Activated CD4-positive, alpha-beta T cell treated with anti-CD3 and anti-CD28 coated beads, Interleukin-2, amount 10 ng/mL, durations not matched to agents 24 days and 14 days (primary cell): ENCODE measurements at regions not wholly inside any gene's neighbourhood (a gene's known extent, or its start where the extent isn't known, plus 50 kb on each side); places are given as distances from the start of the nearest gene placed in this dataset.

Experiments
- DNase-seq: peaks from one replicate; pipeline ENCODE4 v3.0.0; 2022
- H3K27ac Mint-ChIP-seq: one replicate; pipeline ENCODE4 v1.8.0; 2022; ENCODE audit warnings: mild to moderate bottlenecking, mixed read lengths
- H3K27me3 Mint-ChIP-seq: one replicate; pipeline ENCODE4 v1.8.0; 2022; ENCODE audit warnings: mixed read lengths
- H3K36me3 Mint-ChIP-seq: one replicate; pipeline ENCODE4 v1.8.0; 2022; ENCODE audit warnings: low read depth, mild to moderate bottlenecking, mixed read lengths
- H3K4me1 Mint-ChIP-seq: one replicate; pipeline ENCODE4 v1.8.0; 2021; ENCODE audit warnings: mixed read lengths
- H3K4me3 Mint-ChIP-seq: one replicate; pipeline ENCODE4 v1.8.0; 2022; ENCODE audit warnings: mild to moderate bottlenecking, moderate library complexity, mixed read lengths
- H3K9me3 Mint-ChIP-seq: one replicate; pipeline ENCODE4 v1.8.0; 2021; ENCODE audit warnings: mixed read lengths
- intact Hi-C: fragments of 100-400 bp; cut with micrococcal nuclease; formaldehyde crosslinking; loops from one replicate; pipeline ENCODE4 v1.15.1; 2023

GRCh38 chr2:62447411-62447810, 58.6 kb downstream of the TMEM17 start:
- H3K27me3 Mint-ChIP-seq, result peaks cover 6% of the 10 kb centered on the region
- H3K36me3 Mint-ChIP-seq, result no peaks in the 10 kb centered on the region
- no peak overlapping the region for H3K27ac Mint-ChIP-seq
- no peak overlapping the region for H3K4me3 Mint-ChIP-seq
- intact Hi-C loops, result no loop called here
- DNase-seq, result no peak
- no peaks in the 10 kb centered on the region for H3K9me3 Mint-ChIP-seq
- H3K4me1 Mint-ChIP-seq, result no peaks in the 10 kb centered on the region

GRCh38 chr2:62446491-62446890, 59.5 kb downstream of the TMEM17 start:
- DNase-seq, result no peak
- Mint-ChIP-seq H3K36me3 (no peaks in the 10 kb centered on the region), H3K4me1 (no peaks in the 10 kb centered on the region), H3K27me3 (peaks cover 7% of the 10 kb centered on the region), H3K27ac (no peak overlapping the region), H3K9me3 (no peaks in the 10 kb centered on the region), H3K4me3 (no peak overlapping the region)
- intact Hi-C loops, result no loop called here

GRCh38 chr2:62443886-62444285, 62.1 kb downstream of the TMEM17 start:
- no peak for DNase-seq
- intact Hi-C loops, result no loop called here
- Mint-ChIP-seq H3K4me3 (no peak overlapping the region), H3K36me3 (no peaks in the 10 kb centered on the region), H3K4me1 (no peaks in the 10 kb centered on the region), H3K27ac (no peak overlapping the region), H3K9me3 (no peaks in the 10 kb centered on the region), H3K27me3 (peaks cover 11% of the 10 kb centered on the region)

GRCh38 chr2:62443471-62443870, 62.5 kb downstream of the TMEM17 start:
- no peak for DNase-seq
- Mint-ChIP-seq H3K9me3 (no peaks in the 10 kb centered on the region), H3K27ac (no peak overlapping the region), H3K36me3 (no peaks in the 10 kb centered on the region), H3K4me1 (no peaks in the 10 kb centered on the region), H3K4me3 (no peak overlapping the region), H3K27me3 (peaks cover 11% of the 10 kb centered on the region)
- intact Hi-C loops, result no loop called here

- H3K4me1 Mint-ChIP-seq, result no peaks in the 10 kb centered on the region
- no peak for DNase-seq
- peaks cover 11% of the 10 kb centered on the region for H3K27me3 Mint-ChIP-seq
- no peaks in the 10 kb centered on the region for H3K36me3 Mint-ChIP-seq
- H3K9me3 Mint-ChIP-seq, result no peaks in the 10 kb centered on the region
- H3K27ac Mint-ChIP-seq, result no peak overlapping the region
- H3K4me3 Mint-ChIP-seq, result no peak overlapping the region
- intact Hi-C loops, result no loop called here
These were observed 64.2 kb downstream of the TMEM17 start for GRCh38 chr2:62441824-62442223.

- intact Hi-C loops, result no loop called here
- DNase-seq, result no peak
- H3K36me3 Mint-ChIP-seq, result no peaks in the 10 kb centered on the region
- peaks cover 13% of the 10 kb centered on the region for H3K27me3 Mint-ChIP-seq
- no peaks in the 10 kb centered on the region for H3K9me3 Mint-ChIP-seq
- no peak overlapping the region for H3K4me3 Mint-ChIP-seq
- no peaks in the 10 kb centered on the region for H3K4me1 Mint-ChIP-seq
- no peak overlapping the region for H3K27ac Mint-ChIP-seq
These were observed 64.6 kb downstream of the TMEM17 start for GRCh38 chr2:62441421-62441820.

GRCh38 chr2:62440281-62440946, 65.6 kb downstream of the TMEM17 start:
- H3K27me3 Mint-ChIP-seq, result peaks cover 9% of the 10 kb centered on the region
- no peaks in the 10 kb centered on the region for H3K4me1 Mint-ChIP-seq

GRCh38 chr2:62439425-62439824, 66.6 kb downstream of the TMEM17 start:
- Mint-ChIP-seq H3K27me3 (peaks cover 9% of the 10 kb centered on the region), H3K4me3 (no peak overlapping the region)
- intact Hi-C loops, result no loop called here

More at GRCh38 chr2:62440281-62440946, 65.6 kb downstream of the TMEM17 start:
- no peaks in the 10 kb centered on the region for H3K9me3 Mint-ChIP-seq
- no peak overlapping the region for H3K4me3 Mint-ChIP-seq
- no peak for DNase-seq
- intact Hi-C loops, result no loop called here
- H3K36me3 Mint-ChIP-seq, result no peaks in the 10 kb centered on the region
- H3K27ac Mint-ChIP-seq, result no peak overlapping the region

GRCh38 chr2:62437785-62438184, 68.2 kb downstream of the TMEM17 start:
- intact Hi-C loops, result no loop called here
- Mint-ChIP-seq H3K4me1 (no peaks in the 10 kb centered on the region), H3K27me3 (peaks cover 9% of the 10 kb centered on the region), H3K27ac (no peak overlapping the region), H3K4me3 (no peak overlapping the region), H3K36me3 (no peaks in the 10 kb centered on the region), H3K9me3 (no peaks in the 10 kb centered on the region)
- DNase-seq, result no peak

More at GRCh38 chr2:62439425-62439824, 66.6 kb downstream of the TMEM17 start:
- Mint-ChIP-seq H3K9me3 (no peaks in the 10 kb centered on the region), H3K27ac (no peak overlapping the region), H3K4me1 (no peaks in the 10 kb centered on the region), H3K36me3 (no peaks in the 10 kb centered on the region)
- DNase-seq, result no peak

GRCh38 chr2:62435720-62436119, 70.3 kb downstream of the TMEM17 start:
- Mint-ChIP-seq H3K36me3 (no peaks in the 10 kb centered on the region), H3K4me3 (no peak overlapping the region), H3K27me3 (peaks cover 4% of the 10 kb centered on the region), H3K27ac (no peak overlapping the region), H3K4me1 (no peaks in the 10 kb centered on the region), H3K9me3 (no peaks in the 10 kb centered on the region)
- no peak for DNase-seq
- intact Hi-C loops, result no loop called here

GRCh38 chr2:62432407-62432806, 73.6 kb downstream of the TMEM17 start:
- intact Hi-C loops, result no loop called here
- Mint-ChIP-seq H3K27ac (no peak overlapping the region), H3K9me3 (no peaks in the 10 kb centered on the region), H3K27me3 (peaks cover 4% of the 10 kb centered on the region), H3K36me3 (no peaks in the 10 kb centered on the region), H3K4me1 (no peaks in the 10 kb centered on the region), H3K4me3 (no peak overlapping the region)
- DNase-seq, result no peak

GRCh38 chr2:62431512-62431911, 74.5 kb downstream of the TMEM17 start:
- DNase-seq, result no peak
- Mint-ChIP-seq H3K36me3 (no peaks in the 10 kb centered on the region), H3K27ac (no peak overlapping the region), H3K9me3 (no peaks in the 10 kb centered on the region), H3K27me3 (peaks cover 2% of the 10 kb centered on the region), H3K4me1 (no peaks in the 10 kb centered on the region), H3K4me3 (no peak overlapping the region)
- intact Hi-C loops, result no loop called here

GRCh38 chr2:62430146-62430545, 75.8 kb downstream of the TMEM17 start:
- no peaks in the 10 kb centered on the region for H3K4me1 Mint-ChIP-seq
- no peaks in the 10 kb centered on the region for H3K9me3 Mint-ChIP-seq
- no peak for DNase-seq
- no peaks in the 10 kb centered on the region for H3K36me3 Mint-ChIP-seq
- no peak overlapping the region for H3K27ac Mint-ChIP-seq
- H3K4me3 Mint-ChIP-seq, result no peak overlapping the region
- no peaks in the 10 kb centered on the region for H3K27me3 Mint-ChIP-seq
- intact Hi-C loops, result no loop called here

GRCh38 chr2:62427146-62427545, 78.8 kb downstream of the TMEM17 start:
- Mint-ChIP-seq H3K4me1 (no peaks in the 10 kb centered on the region), H3K27me3 (peaks cover 2% of the 10 kb centered on the region), H3K9me3 (no peaks in the 10 kb centered on the region), H3K27ac (no peak overlapping the region), H3K4me3 (no peak overlapping the region), H3K36me3 (no peaks in the 10 kb centered on the region)
- intact Hi-C loops, result no loop called here
- no peak for DNase-seq
